ENCODE measurements at regions not wholly inside any gene's neighbourhood (a gene's known extent, or its start where the extent isn't known, plus 50 kb on each side); places are given as distances from the start of the nearest gene placed in this dataset.

DNA sequence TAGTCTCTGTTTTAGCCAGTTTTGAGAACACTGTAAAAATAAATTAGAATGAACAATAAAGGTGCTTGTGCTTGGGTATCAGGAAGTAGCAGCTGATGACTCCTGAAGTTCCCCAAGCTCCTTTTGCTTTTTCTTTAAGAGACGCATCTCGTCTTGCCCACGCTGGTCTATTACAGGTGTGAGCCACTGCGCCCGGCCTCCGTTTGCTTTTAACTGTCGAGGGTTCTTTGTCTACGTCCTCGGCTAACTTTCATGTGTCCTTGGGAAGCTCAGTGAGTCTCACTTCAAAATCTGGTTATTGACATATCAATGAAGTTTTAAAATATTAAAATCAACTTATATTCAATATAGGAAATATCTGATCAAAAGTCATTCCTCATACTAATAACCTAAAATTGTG, 246.5 kb downstream of the FBXO15 start:
- no peak overlapping the region for H3K23ac ChIP-seq (ENCODE audit: low read length)
- H2AK5ac ChIP-seq (ENCODE audit: low read length), result no peak overlapping the region
- H2BK5ac ChIP-seq (ENCODE audit: low read depth, low read length, poor library complexity), result no peak overlapping the region
- no peaks in the 10 kb centered on the region for H3K4me1 ChIP-seq (ENCODE audit: control insufficient read depth in 1 of 2, insufficient read depth in 2 of 2, low read length in 2 of 2)
- no peak overlapping the region for H3K9ac ChIP-seq (ENCODE audit: low read length)
- no peak overlapping the region for H4K12ac ChIP-seq (ENCODE audit: low read depth, low read length)
- no peaks in the 10 kb centered on the region for H3K27me3 ChIP-seq (ENCODE audit: insufficient read depth, low read length)
- DNase-seq, result no peak
- H3K36me3 ChIP-seq (ENCODE audit: control insufficient read depth in 1 of 2, insufficient read depth in 2 of 2, low read length in 2 of 2), result no peaks in the 10 kb centered on the region
- H3K79me2 ChIP-seq (ENCODE audit: control insufficient read depth, insufficient read depth, low read length, poor library complexity), result no peaks in the 10 kb centered on the region
- no peak overlapping the region for H4K91ac ChIP-seq (ENCODE audit: low read depth, low read length)
- H2BK12ac ChIP-seq (ENCODE audit: low read length), result no peak overlapping the region
- WGBS (ENCODE audit: extremely low coverage, insufficient coverage, insufficient read length), result no CpG with 5 or more reads among the region's 9 CpGs
- H3K4me2 ChIP-seq (ENCODE audit: low read length), result no peak overlapping the region
- H4K8ac ChIP-seq (ENCODE audit: low read depth, low read length), result no peak overlapping the region
- no peak overlapping the region for H2AFZ ChIP-seq (ENCODE audit: insufficient read depth, low read length, poor library complexity)
- no peak overlapping the region for H3K4ac ChIP-seq (ENCODE audit: low read depth, low read length)
- no peak overlapping the region for H3K14ac ChIP-seq (ENCODE audit: low read length)
- H3K9me3 ChIP-seq (ENCODE audit: insufficient read depth, low read depth, low read length), result no peaks in the 10 kb centered on the region
- no peak overlapping the region for H3K18ac ChIP-seq (ENCODE audit: low read length)
- no peak overlapping the region for H3K27ac ChIP-seq (ENCODE audit: low read depth, low read length)
- H3K4me3 ChIP-seq (ENCODE audit: low read depth, low read length), result no peak overlapping the region
- H3K79me1 ChIP-seq (ENCODE audit: low read length), result no peaks in the 10 kb centered on the region
- H2BK120ac ChIP-seq (ENCODE audit: insufficient read depth, low read length, poor library complexity), result no peak overlapping the region

GRCh38 chr18:73900106-73900835, 247.4 kb downstream of the FBXO15 start:
- H2AFZ ChIP-seq (ENCODE audit: insufficient read depth, low read length, poor library complexity), result no peak overlapping the region
- no CpG with 5 or more reads among the region's 7 CpGs for WGBS (ENCODE audit: extremely low coverage, insufficient coverage, insufficient read length)
- H3K14ac ChIP-seq (ENCODE audit: low read length), result no peak overlapping the region

DNA sequence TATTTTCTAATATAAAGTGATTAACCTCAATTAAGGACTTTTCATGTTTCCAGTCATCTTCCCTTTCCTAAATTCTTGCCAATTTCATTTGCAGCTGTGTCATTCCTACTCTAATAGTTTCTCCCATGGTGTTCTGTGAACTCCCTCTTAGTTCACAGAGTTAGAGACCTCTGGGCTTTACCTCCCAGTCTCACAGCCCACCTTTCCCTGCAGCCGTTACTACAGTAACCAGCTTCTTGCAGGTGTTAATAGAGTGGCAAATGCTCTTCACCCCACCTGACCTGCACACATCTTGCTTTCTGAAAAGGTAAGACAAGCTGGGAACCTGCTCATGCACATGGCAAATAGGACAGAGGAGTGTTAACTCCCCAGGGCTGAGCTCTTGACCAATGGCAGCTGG, 250.1 kb downstream of the FBXO15 start:
- Histone ChIP-seq H3K9ac (ENCODE audit: low read length) (no peak overlapping the region), H3K4me1 (ENCODE audit: control insufficient read depth in 1 of 2, insufficient read depth in 2 of 2, low read length in 2 of 2) (no peaks in the 10 kb centered on the region), H2BK12ac (ENCODE audit: low read length) (no peak overlapping the region), H2AK5ac (ENCODE audit: low read length) (no peak overlapping the region), H3K4ac (ENCODE audit: low read depth, low read length) (no peak overlapping the region), H4K91ac (ENCODE audit: low read depth, low read length) (no peak overlapping the region), H3K4me2 (ENCODE audit: low read length) (no peak overlapping the region), H2BK120ac (ENCODE audit: insufficient read depth, low read length, poor library complexity) (no peak overlapping the region), H3K79me2 (ENCODE audit: control insufficient read depth, insufficient read depth, low read length, poor library complexity) (no peaks in the 10 kb centered on the region), H4K8ac (ENCODE audit: low read depth, low read length) (no peak overlapping the region), H3K27me3 (ENCODE audit: insufficient read depth, low read length) (no peaks in the 10 kb centered on the region), H3K4me3 (ENCODE audit: low read depth, low read length) (no peak overlapping the region), H3K23ac (ENCODE audit: low read length) (no peak overlapping the region), H3K27ac (ENCODE audit: low read depth, low read length) (no peak overlapping the region), H2BK5ac (ENCODE audit: low read depth, low read length, poor library complexity) (no peak overlapping the region), H3K14ac (ENCODE audit: low read length) (no peak overlapping the region), H2AFZ (ENCODE audit: insufficient read depth, low read length, poor library complexity) (no peak overlapping the region), H4K12ac (ENCODE audit: low read depth, low read length) (no peak overlapping the region), H3K9me3 (ENCODE audit: insufficient read depth, low read depth, low read length) (no peaks in the 10 kb centered on the region), H3K79me1 (ENCODE audit: low read length) (no peaks in the 10 kb centered on the region), H3K36me3 (ENCODE audit: control insufficient read depth in 1 of 2, insufficient read depth in 2 of 2, low read length in 2 of 2) (no peaks in the 10 kb centered on the region), H3K18ac (ENCODE audit: low read length) (no peak overlapping the region)
- no peak for DNase-seq
- no CpG with 5 or more reads among the region's 1 CpG for WGBS (ENCODE audit: extremely low coverage, insufficient coverage, insufficient read length)

More at GRCh38 chr18:73900106-73900835, 247.4 kb downstream of the FBXO15 start:
- Histone ChIP-seq H4K91ac (ENCODE audit: low read depth, low read length) (no peak overlapping the region), H2BK5ac (ENCODE audit: low read depth, low read length, poor library complexity) (no peak overlapping the region), H3K18ac (ENCODE audit: low read length) (no peak overlapping the region), H3K79me2 (ENCODE audit: control insufficient read depth, insufficient read depth, low read length, poor library complexity) (no peaks in the 10 kb centered on the region), H3K27ac (ENCODE audit: low read depth, low read length) (no peak overlapping the region), H4K8ac (ENCODE audit: low read depth, low read length) (no peak overlapping the region), H3K36me3 (ENCODE audit: control insufficient read depth in 1 of 2, insufficient read depth in 2 of 2, low read length in 2 of 2) (no peaks in the 10 kb centered on the region), H3K4me3 (ENCODE audit: low read depth, low read length) (no peak overlapping the region), H3K4me2 (ENCODE audit: low read length) (no peak overlapping the region), H3K79me1 (ENCODE audit: low read length) (no peaks in the 10 kb centered on the region), H3K23ac (ENCODE audit: low read length) (no peak overlapping the region), H2BK120ac (ENCODE audit: insufficient read depth, low read length, poor library complexity) (no peak overlapping the region), H3K4me1 (ENCODE audit: control insufficient read depth in 1 of 2, insufficient read depth in 2 of 2, low read length in 2 of 2) (no peaks in the 10 kb centered on the region), H3K4ac (ENCODE audit: low read depth, low read length) (no peak overlapping the region), H3K27me3 (ENCODE audit: insufficient read depth, low read length) (no peaks in the 10 kb centered on the region), H2AK5ac (ENCODE audit: low read length) (no peak overlapping the region), H3K9me3 (ENCODE audit: insufficient read depth, low read depth, low read length) (no peaks in the 10 kb centered on the region), H3K9ac (ENCODE audit: low read length) (no peak overlapping the region), H2BK12ac (ENCODE audit: low read length) (no peak overlapping the region), H4K12ac (ENCODE audit: low read depth, low read length) (no peak overlapping the region)
- DNase-seq, result no peak

GRCh38 chr18:73896685-73897084, 250.9 kb downstream of the FBXO15 start:
- Histone ChIP-seq H3K4me3 (ENCODE audit: low read depth, low read length) (no peak overlapping the region), H2BK12ac (ENCODE audit: low read length) (no peak overlapping the region), H3K79me2 (ENCODE audit: control insufficient read depth, insufficient read depth, low read length, poor library complexity) (no peaks in the 10 kb centered on the region), H3K14ac (ENCODE audit: low read length) (no peak overlapping the region), H3K4me1 (ENCODE audit: control insufficient read depth in 1 of 2, insufficient read depth in 2 of 2, low read length in 2 of 2) (peaks cover 4% of the 10 kb centered on the region in 2 experiments), H4K8ac (ENCODE audit: low read depth, low read length) (no peak overlapping the region), H2AK5ac (ENCODE audit: low read length) (no peak overlapping the region), H3K18ac (ENCODE audit: low read length) (no peak overlapping the region), H2BK120ac (ENCODE audit: insufficient read depth, low read length, poor library complexity) (no peak overlapping the region), H2BK5ac (ENCODE audit: low read depth, low read length, poor library complexity) (no peak overlapping the region), H2AFZ (ENCODE audit: insufficient read depth, low read length, poor library complexity) (no peak overlapping the region), H3K27ac (ENCODE audit: low read depth, low read length) (no peak overlapping the region), H3K36me3 (ENCODE audit: control insufficient read depth in 1 of 2, insufficient read depth in 2 of 2, low read length in 2 of 2) (no peaks in the 10 kb centered on the region), H3K23ac (ENCODE audit: low read length) (no peak overlapping the region), H4K12ac (ENCODE audit: low read depth, low read length) (no peak overlapping the region), H3K9me3 (ENCODE audit: insufficient read depth, low read depth, low read length) (no peaks in the 10 kb centered on the region), H3K27me3 (ENCODE audit: insufficient read depth, low read length) (no peaks in the 10 kb centered on the region), H3K79me1 (ENCODE audit: low read length) (no peaks in the 10 kb centered on the region), H3K4me2 (ENCODE audit: low read length) (no peak overlapping the region), H3K4ac (ENCODE audit: low read depth, low read length) (no peak overlapping the region), H3K9ac (ENCODE audit: low read length) (no peak overlapping the region), H4K91ac (ENCODE audit: low read depth, low read length) (no peak overlapping the region)
- WGBS (ENCODE audit: extremely low coverage, insufficient coverage, insufficient read length), result no CpG with 5 or more reads among the region's 3 CpGs
- no peak for DNase-seq

Data from trophoblast cell (in vitro differentiated cells and primary cell).